Esophagus muscularis mucosa (tissue), 4 donors: ENCODE measurements at regions not wholly inside any gene's neighbourhood (a gene's known extent, or its start where the extent isn't known, plus 50 kb on each side); places are given as distances from the start of the nearest gene placed in this dataset.

ENCODE experiments used
- DNase-seq: peaks from one replicate; pipeline ENCODE4 v3.0.0-alpha.2; 2017; ENCODE audit errors: extremely low spot score
- H3K27ac ChIP-seq, 4 donors: fragments of 200-600 bp; sonication (generic); replicated peaks in 1 of 4; 1 replicate in 3 of 4; 2 replicates in 1 of 4; pipeline ENCODE4 v1.5.1; 2016 to 2019; ENCODE audit warnings: mild to moderate bottlenecking in 1 of 4
- H3K27me3 ChIP-seq, 4 donors: fragments of 200-600 bp; sonication (generic); one replicate each; pipeline versions ENCODE4 v1.5.1 to v1.6.0; 2016 to 2019
- H3K36me3 ChIP-seq, 4 donors: fragments of 200-600 bp; sonication (generic); one replicate each; pipeline ENCODE4 v1.5.1; 2016 to 2019
- H3K4me1 ChIP-seq, 4 donors: fragments of 200-600 bp; sonication (generic); one replicate each; pipeline ENCODE4 v1.5.1; 2016 to 2019
- H3K4me3 ChIP-seq, 4 donors: fragments of 200-600 bp; sonication (generic); 1 replicate in 2 of 4; 2 replicates in 2 of 4; pipeline ENCODE4 v1.5.1; 2016 to 2019; ENCODE audit warnings: mild to moderate bottlenecking in 4 of 4, moderate library complexity in 1 of 4
- H3K9me3 ChIP-seq, 4 donors: fragments of 200-600 bp; sonication (generic); 1 replicate in 3 of 4; 2 replicates in 1 of 4; pipeline ENCODE4 v1.5.1; 2016 to 2019
- EP300 ChIP-seq: sonication (generic); formaldehyde crosslinking; IDR thresholded peaks from one replicate; pipeline ENCODE4 v1.6.1; 2017; ENCODE audit warnings: antibody characterized with exemption
- POLR2A ChIP-seq: fragments of 450-650 bp; IDR thresholded peaks from one replicate; pipeline ENCODE4 v1.6.1; 2017; ENCODE audit warnings: antibody characterized with exemption, moderate library complexity, mild to moderate bottlenecking, low read depth
- POLR2AphosphoS5 ChIP-seq, 2 donors: sonication (generic); formaldehyde crosslinking; IDR thresholded peaks; one replicate each; pipeline ENCODE4 v1.6.1; 2017; ENCODE audit warnings: antibody characterized with exemption in 2 of 2
- WGBS: methylation state at CpG from one replicate; pipeline ENCODE4 v1.1.5; 2018; 5-methylcytosine and 5-hydroxymethylcytosine counted together
- intact Hi-C: fragments of 100-400 bp; cut with DNase I; formaldehyde crosslinking; loops from one replicate; pipeline ENCODE4 v1.15.1; 2023
- TF ChIP-seq, protein P1 (sequence below), 3 experiments: fragments of 200-600 bp in 2 of 3; fragments of 450-650 bp in 1 of 3; sonication (generic) in 2 of 3; IDR thresholded peaks; one replicate each; pipeline ENCODE4 v1.5.1; 2017 to 2019; ENCODE audit warnings: antibody characterized with exemption in 3 of 3, mild to moderate bottlenecking in 2 of 3, moderate library complexity in 1 of 3

DNA sequence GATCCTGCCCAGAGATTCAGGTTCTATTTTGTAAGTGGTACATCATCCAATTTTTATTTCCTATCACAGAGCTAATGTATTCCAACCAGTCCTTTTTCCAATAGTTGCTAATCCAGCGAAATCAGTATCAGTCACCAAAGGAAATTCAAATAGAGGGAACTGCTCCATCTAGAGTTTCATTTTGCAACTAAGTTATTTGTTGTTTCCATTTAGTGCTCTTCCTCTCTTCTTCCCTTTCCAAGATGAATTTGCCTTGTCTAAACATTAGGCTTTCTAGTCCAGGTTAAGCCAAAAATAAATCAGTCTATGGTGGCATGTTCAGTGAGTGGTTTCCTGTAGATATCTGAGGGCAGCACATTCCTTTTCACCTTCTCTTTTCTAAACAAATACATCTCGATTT is 79.8 kb upstream of the SPATA31D4 start:
- H3K9me3 ChIP-seq: no peaks in the 10 kb centered on the region
- H3K4me3 ChIP-seq: no peak overlapping the region
- no peaks in the 10 kb centered on the region for H3K27me3 ChIP-seq
- DNase-seq: no peak
- H3K4me1 ChIP-seq: peaks cover 11 to 19% (median 18%) of the 10 kb centered on the region in 4 donors
- intact Hi-C loops: loop anchor here (2.0 to 10.0 kb wide), 3 partner anchors 158 to 264 kb away; no protein-coding TSS in a partner anchor
- H3K36me3 ChIP-seq: no peaks in the 10 kb centered on the region
- 23% methylated on average over 2 of the region's 2 CpGs for WGBS
- peak overlapping the region in 3 of 4 donors; percentile 17 to 31 (median 23) for H3K27ac ChIP-seq
- TF ChIP-seq, protein P1, sequence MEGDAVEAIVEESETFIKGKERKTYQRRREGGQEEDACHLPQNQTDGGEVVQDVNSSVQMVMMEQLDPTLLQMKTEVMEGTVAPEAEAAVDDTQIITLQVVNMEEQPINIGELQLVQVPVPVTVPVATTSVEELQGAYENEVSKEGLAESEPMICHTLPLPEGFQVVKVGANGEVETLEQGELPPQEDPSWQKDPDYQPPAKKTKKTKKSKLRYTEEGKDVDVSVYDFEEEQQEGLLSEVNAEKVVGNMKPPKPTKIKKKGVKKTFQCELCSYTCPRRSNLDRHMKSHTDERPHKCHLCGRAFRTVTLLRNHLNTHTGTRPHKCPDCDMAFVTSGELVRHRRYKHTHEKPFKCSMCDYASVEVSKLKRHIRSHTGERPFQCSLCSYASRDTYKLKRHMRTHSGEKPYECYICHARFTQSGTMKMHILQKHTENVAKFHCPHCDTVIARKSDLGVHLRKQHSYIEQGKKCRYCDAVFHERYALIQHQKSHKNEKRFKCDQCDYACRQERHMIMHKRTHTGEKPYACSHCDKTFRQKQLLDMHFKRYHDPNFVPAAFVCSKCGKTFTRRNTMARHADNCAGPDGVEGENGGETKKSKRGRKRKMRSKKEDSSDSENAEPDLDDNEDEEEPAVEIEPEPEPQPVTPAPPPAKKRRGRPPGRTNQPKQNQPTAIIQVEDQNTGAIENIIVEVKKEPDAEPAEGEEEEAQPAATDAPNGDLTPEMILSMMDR (IDR thresholded peaks at IDR 0.05): peak in 2 of 3 experiments; percentile 47 to 56
- TF ChIP-seq POLR2A (no peak), EP300 (no peak), POLR2AphosphoS5 (IDR thresholded peaks at IDR 0.05) (no peak)

DNA sequence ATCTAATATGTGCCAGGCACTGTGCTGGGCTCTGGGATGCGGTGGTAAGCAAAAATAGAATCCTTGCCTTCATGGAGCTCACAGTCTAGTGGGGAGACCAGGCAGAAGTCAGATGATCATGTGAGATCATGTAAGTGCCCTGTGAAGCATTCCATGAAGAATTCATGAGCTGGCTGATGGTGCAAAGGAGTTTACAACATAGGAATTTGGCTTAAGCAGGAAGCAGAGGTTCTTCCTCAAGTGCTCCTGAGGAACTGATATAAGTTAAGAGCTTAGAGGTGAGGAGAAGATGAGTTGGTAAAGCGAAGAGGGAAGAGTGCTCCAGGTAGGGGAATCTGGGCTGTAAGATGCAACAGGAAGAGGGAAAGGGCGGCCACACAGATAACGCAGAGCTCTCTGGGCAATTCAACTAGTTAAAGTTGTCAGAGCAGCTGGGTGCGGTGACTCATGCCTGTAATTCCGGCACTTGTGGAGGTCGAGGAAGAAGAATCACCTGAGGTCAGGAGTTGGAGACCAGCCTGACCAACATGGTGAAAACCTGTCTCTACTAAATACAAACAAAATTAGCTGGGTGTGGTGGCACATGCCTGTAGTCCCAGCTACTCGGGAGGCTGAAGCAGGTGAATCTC is 78.5 kb upstream of the SPATA31D4 start:
- intact Hi-C loops: loop anchor here (2.0 to 10.0 kb wide), 4 partner anchors 159 to 325 kb away; no protein-coding TSS in a partner anchor
- H3K9me3 ChIP-seq: no peaks in the 10 kb centered on the region
- TF ChIP-seq EP300 (no peak), POLR2A (no peak), POLR2AphosphoS5 (IDR thresholded peaks at IDR 0.05) (no peak)
- TF ChIP-seq, protein P1 (IDR thresholded peaks at IDR 0.05): no peak
- H3K27me3 ChIP-seq: no peaks in the 10 kb centered on the region
- WGBS: 89% methylated on average over 8 of the region's 8 CpGs
- H3K27ac ChIP-seq: no peak overlapping the region
- H3K4me3 ChIP-seq: no peak overlapping the region
- H3K4me1 ChIP-seq: peaks cover 11 to 19% (median 18%) of the 10 kb centered on the region in 4 donors
- no peaks in the 10 kb centered on the region for H3K36me3 ChIP-seq
- no peak for DNase-seq

DNA sequence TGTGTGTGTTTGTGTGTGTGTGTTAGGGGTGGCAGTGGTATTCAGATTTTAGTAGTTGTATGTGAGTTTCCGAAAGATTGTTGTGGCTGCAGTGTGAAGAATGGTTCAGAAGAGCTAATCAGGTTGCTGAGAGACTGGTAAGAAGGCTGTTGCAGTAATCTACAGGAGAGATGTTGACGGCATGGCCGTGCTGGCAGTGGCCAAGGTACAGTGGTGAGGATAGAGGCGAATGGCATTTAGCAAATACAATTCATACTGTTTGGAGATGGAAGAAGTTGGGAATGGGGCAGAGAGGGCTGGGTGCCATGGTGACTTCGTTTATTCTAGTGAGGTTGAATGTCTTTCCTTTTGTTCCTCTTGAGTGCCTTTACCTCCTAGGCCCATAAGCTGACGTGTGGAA is 77.5 kb upstream of the SPATA31D4 start:
- Histone ChIP-seq H3K27me3 (no peaks in the 10 kb centered on the region), H3K4me3 (no peak overlapping the region), H3K36me3 (no peaks in the 10 kb centered on the region), H3K4me1 (peaks cover 11 to 19% (median 18%) of the 10 kb centered on the region in 4 donors), H3K9me3 (no peaks in the 10 kb centered on the region), H3K27ac (no peak overlapping the region)
- intact Hi-C loops: loop anchor here (10.0 kb wide), 1 partner anchor 326 kb away; no protein-coding TSS in a partner anchor
- DNase-seq: no peak
- WGBS: 91% methylated on average over 6 of the region's 6 CpGs
- TF ChIP-seq, protein P1 (IDR thresholded peaks at IDR 0.05): no peak
- no peak for TF ChIP-seq POLR2A
- no peak for TF ChIP-seq EP300
- TF ChIP-seq POLR2AphosphoS5 (IDR thresholded peaks at IDR 0.05): no peak

DNA sequence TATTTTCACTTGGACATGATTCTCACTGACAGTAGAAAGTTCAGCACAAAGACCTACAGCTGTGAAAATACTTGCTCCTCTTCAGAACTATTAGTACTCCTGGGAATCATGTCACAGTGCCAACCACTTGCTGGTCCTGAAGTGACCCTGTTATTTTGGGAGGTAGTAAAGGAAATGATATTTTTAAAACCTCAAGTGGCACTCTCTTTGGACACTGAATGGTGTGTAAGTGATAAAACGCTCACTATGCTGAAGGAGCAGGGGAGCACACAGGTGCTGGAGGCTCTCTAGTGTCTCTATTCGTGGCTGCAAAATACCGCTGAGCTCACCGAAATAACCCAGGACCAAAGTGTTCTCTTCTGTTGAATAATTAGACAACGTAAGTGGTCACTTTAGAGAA is 76.9 kb upstream of the SPATA31D4 start:
- intact Hi-C loops: loop anchor here (10.0 kb wide), 1 partner anchor 327 kb away; no protein-coding TSS in a partner anchor
- 67% methylated on average over 5 of the region's 5 CpGs for WGBS
- H3K4me1 ChIP-seq: peaks cover 11 to 19% (median 18%) of the 10 kb centered on the region in 4 donors
- H3K36me3 ChIP-seq: no peaks in the 10 kb centered on the region
- no peak overlapping the region for H3K27ac ChIP-seq
- no peaks in the 10 kb centered on the region for H3K9me3 ChIP-seq
- TF ChIP-seq EP300 (no peak), POLR2A (no peak), POLR2AphosphoS5 (IDR thresholded peaks at IDR 0.05) (peak in 1 of 2 donors; percentile 5)
- TF ChIP-seq, protein P1 (IDR thresholded peaks at IDR 0.05): no peak
- H3K27me3 ChIP-seq: no peaks in the 10 kb centered on the region
- DNase-seq: no peak
- H3K4me3 ChIP-seq: no peak overlapping the region
